Activated T-helper 9 cell treated with anti-CD3 and anti-CD28 coated beads, Interleukin-2, amount 50 U/mL, for 16 hours (primary cell): ENCODE measurements at regions not wholly inside any gene's neighbourhood (a gene's known extent, or its start where the extent isn't known, plus 50 kb on each side); places are given as distances from the start of the nearest gene placed in this dataset.
A peak's percentile ranks its signal among the peaks of the same experiment; 100 is the strongest.
"Not testable (repeated sequence)": the region's sequence is repeated elsewhere in the genome, so short reads cannot be mapped to it uniquely, and the experiment has no call there.

ENCODE experiments used
- DNase-seq: peaks from one replicate; pipeline ENCODE4 v3.0.0-alpha.2; 2020; ENCODE audit warnings: low read depth

GRCh38 chr3:153976891-153977554 is 144.2 kb upstream of the ARHGEF26 start:
- DNase-seq = no peak

- no peak for DNase-seq
These were observed 143.2 kb upstream of the ARHGEF26 start for GRCh38 chr3:153978006-153978405.

GRCh38 chr3:153979418-153980251 is 141.6 kb upstream of the ARHGEF26 start:
- DNase-seq = no peak

- DNase-seq = no peak
These were observed 141.0 kb upstream of the ARHGEF26 start for GRCh38 chr3:153980252-153980590.

- DNase-seq = not testable (repeated sequence)
These were observed 123.8 kb upstream of the ARHGEF26 start for GRCh38 chr3:153997364-153997763.

- DNase-seq = no peak
These were observed 117.5 kb upstream of the ARHGEF26 start for GRCh38 chr3:154003649-154004048.

GRCh38 chr3:154011036-154011435 is 110.2 kb upstream of the ARHGEF26 start:
- DNase-seq = no peak

GRCh38 chr3:154013736-154014135 is 107.5 kb upstream of the ARHGEF26 start:
- DNase-seq = no peak

- DNase-seq = no peak
These were observed 105.9 kb upstream of the ARHGEF26 start for GRCh38 chr3:154015307-154015706.

GRCh38 chr3:154018100-154018696 is 103.0 kb upstream of the ARHGEF26 start:
- peak; percentile 1 for DNase-seq

GRCh38 chr3:154022606-154023005 is 98.6 kb upstream of the ARHGEF26 start:
- no peak for DNase-seq

- no peak for DNase-seq
These were observed 98.0 kb upstream of the ARHGEF26 start for GRCh38 chr3:154023148-154023547.

- DNase-seq = no peak
These were observed 96.2 kb upstream of the ARHGEF26 start for GRCh38 chr3:154025007-154025406.

- no peak for DNase-seq
These were observed 91.3 kb upstream of the ARHGEF26 start for GRCh38 chr3:154029926-154030325.

- DNase-seq = no peak
These were observed 86.3 kb upstream of the ARHGEF26 start for GRCh38 chr3:154034797-154035330.

- DNase-seq = no peak
These were observed 80.9 kb upstream of the ARHGEF26 start for GRCh38 chr3:154040283-154040682.

GRCh38 chr3:154044671-154045070 is 76.5 kb upstream of the ARHGEF26 start:
- no peak for DNase-seq

- no peak for DNase-seq
These were observed 71.0 kb upstream of the ARHGEF26 start for GRCh38 chr3:154050216-154050615.

- DNase-seq = no peak
These were observed 70.4 kb upstream of the ARHGEF26 start for GRCh38 chr3:154050766-154051165.

- no peak for DNase-seq
These were observed 61.4 kb upstream of the ARHGEF26 start for GRCh38 chr3:154059833-154060232.

- DNase-seq = no peak
These were observed 60.8 kb upstream of the ARHGEF26 start for GRCh38 chr3:154060238-154061000.

- DNase-seq = no peak
These were observed 60.2 kb upstream of the ARHGEF26 start for GRCh38 chr3:154061001-154061370.
